Embryonic facial prominence (tissue), 1 donor: ENCODE measurements at regions not wholly inside any gene's neighbourhood (a gene's known extent, or its start where the extent isn't known, plus 50 kb on each side); places are given as distances from the start of the nearest gene placed in this dataset.

Experiments
- DNase-seq: peaks from one replicate; pipeline ENCODE4 v3.0.0-alpha.2; 2016; ENCODE audit errors: extremely low spot score

DNA sequence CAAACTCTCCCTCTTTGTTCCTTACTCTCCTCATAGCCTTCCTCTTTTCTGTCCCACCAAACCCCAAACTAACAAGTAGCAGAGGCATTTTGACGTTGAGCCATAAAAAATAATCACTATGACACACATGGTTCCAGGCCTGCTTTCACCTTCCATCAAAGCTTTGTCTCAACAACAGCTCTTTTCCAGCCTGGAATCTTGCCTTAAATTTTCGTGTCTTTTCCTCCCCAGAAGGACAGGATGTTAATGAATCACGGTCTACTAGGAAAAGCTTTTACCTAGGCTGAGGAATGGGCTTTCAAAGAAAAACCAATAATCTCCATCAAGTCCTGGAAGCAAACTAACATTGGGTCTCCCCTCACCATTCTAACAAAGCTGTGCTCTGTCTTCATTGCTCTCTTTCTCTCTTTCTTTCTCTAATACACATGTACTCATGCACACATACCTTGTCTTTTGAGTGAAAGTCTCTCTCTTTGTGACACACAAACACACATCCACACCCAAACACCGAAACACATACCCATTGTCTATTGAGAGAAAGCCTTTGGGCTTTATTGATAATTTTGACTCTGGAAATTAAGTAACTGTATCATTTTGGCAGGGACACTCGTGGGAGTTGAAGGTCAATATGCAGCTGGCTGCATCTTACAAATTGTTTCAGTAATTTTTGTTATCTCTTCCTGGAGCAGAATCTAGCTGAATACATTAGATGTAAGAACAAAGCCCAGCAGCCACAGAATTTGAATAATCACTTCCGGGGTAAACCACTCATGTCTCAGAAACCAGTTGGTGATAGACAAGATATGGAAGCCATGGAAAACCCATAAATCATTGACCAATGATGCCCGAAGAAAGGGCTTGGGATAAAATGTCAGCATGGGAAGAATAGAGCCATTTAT is 107.4 kb upstream of the SLC4A7 start:
- no peak for DNase-seq

DNA sequence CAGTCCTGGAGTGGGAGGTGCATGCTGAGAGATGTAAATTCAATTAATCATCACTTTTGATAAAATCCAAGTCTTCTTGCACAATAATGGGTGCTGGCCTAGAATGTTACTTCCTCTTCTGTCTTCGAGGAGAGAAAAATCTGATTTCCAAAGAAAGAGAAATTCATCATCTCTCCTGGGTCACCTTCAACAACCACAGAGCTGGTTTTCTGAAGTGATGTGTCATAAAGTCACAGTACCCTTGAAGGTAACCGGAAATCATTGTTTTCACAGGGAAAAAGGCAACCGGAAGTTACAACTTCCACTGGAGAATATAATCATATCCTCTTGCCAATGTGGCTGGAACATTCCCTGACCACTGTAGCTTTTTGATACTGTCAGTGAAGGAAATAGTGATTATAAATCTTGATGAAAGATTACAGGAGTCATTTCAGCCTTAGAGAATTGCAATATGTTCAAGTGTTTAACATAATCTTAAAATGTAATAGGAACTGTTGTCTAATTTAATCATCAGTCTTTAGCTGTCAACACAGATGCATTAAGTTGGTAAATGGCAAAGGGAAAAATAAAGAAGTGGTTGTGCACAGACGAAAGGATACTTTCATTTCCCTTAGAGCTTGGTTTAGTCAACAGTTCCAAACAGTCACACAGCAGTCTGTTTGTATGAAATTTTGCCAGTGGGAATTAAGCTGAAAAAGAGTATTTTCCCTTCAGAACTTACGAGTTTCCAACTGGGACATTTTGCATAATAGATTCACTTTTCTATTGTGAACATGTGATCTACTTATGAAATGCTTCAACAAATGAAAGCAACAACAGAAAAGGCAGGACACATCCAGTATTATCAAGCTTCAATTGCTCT is 106.5 kb upstream of the SLC4A7 start:
- DNase-seq = no peak

DNA sequence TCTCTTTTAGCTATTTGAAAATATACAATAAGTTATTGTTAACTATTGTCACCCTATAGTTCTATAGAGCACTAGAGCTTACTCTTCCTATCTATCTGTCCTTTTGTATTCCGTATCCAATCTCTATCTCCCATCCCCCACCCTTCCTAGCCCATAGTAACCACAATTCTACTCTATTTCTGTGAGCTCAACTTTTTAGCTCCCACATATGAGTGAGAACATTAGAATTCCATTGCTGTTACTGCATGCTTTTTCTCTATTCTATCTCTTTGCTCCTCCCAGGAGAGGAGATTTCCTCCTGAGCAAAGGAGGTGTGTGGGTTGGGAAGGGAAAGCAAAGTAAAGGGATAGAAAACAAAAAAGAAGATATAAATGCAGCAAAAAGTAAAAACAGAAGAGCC is 105.6 kb upstream of the SLC4A7 start:
- DNase-seq = no peak

DNA sequence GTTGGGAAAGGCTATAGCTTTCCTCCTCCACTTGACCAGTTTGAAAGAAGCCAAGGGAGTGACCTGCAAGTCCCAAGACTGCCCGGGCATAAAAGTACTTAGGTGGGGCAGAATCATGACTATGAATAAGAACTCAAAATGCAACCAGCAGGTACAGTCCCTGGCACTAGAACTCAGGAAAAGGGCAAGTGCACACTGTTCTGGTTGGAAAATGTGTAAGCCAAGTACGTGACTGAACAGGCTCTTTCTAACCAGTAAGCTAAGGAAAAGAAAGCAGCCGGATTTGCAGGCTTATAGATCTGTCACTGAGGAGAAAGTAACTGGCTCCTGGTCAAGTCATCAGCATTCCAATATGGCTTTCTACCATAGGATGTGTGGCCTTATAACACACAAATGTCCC is 101.2 kb upstream of the SLC4A7 start:
- DNase-seq = no peak

DNA sequence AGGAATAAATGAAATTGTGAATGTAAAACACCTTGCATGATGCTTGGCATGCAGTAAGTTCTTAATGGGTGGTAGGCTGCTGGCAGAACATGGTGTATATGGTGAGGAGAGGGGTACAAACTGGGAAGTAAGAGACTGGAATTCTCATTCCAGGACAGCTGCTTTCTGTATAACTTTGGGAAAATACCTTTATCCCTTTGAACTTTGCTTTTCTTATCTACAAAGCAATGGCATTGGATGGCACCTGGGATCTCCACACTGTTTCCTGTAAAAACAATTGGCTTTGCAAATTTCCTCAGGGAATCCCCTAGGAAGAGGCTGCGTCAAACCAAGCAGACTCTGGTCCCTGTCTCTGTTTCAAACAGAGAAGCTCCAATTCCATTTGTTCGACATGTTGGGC is 100.7 kb upstream of the SLC4A7 start:
- no peak for DNase-seq

DNA sequence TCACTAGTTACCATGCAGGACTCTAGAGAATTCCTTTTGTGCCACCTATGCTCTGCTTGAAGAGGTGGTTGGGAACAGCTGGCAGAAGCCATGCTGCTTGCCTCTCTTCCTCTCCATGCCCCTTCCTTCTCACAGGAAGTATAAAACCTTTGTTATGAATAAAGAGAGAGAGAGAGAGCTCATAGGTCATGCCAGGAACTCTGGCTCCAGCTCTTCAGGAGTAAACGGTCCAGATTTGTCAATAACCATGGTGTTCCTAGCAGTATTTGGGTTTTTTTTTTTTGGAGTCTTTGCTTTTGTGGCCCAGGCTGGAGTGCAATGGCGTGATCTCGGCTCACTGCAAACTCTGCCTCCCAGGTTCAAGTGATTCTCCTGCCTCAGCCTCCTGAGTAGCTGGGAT is 97.7 kb upstream of the SLC4A7 start:
- DNase-seq = no peak

DNA sequence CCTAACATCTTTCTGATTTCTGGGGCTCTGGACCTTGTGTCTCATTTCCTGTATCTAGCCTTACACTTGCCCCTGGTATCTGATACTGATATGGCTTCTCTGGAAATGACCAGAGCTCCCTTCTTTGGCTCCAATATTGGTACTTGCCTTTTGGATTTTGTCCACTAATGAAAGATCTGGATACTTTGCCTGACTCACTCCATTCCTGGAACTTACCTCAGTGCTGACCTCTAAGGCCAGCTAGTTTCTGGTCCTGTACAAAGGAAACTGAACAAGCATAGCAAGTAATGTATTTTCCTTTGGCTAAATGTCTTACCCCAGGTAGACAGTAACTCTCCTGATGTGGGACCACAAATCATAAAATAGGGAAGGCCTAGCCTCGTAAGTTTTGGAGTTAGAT is 93.8 kb upstream of the SLC4A7 start:
- DNase-seq = no peak

DNA sequence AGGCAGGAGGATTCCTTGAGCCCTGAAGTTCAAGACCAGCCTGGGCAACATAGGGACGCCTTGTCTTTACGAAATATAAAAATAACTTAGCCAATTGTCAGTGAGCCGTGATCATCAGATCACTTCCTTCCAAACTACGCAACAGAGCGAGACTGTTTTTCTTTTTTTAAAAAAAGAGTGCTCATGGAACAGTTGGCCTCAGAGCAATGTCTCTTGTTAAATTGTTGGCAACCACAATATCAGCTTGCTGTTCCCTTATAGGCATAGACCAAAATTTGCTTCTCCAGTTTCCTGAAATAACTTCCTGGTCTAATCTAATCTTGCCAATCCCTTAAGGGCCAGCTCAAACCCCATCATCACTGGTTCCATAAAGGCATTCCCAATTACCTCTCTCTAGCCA is 93.3 kb upstream of the SLC4A7 start:
- DNase-seq = peak; percentile 11

DNA sequence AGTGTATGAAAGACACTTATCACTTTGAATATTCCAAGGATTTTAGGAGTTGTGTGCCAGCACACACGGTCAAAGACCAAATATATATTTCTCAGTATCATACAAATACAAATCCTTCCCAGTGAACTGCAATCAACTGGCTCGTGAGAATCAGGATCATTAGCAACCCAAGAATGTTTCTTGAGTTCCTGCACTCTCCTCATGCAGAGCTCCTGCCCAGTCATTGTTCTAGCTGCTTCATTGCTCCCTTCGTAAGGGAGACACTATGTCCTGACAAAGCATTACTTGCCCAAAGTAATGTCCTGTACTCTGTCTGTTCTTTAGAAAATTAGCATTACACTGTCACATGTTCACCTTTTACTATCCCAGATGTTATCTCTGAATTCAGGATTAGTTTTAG is 92.0 kb upstream of the SLC4A7 start:
- no peak for DNase-seq

DNA sequence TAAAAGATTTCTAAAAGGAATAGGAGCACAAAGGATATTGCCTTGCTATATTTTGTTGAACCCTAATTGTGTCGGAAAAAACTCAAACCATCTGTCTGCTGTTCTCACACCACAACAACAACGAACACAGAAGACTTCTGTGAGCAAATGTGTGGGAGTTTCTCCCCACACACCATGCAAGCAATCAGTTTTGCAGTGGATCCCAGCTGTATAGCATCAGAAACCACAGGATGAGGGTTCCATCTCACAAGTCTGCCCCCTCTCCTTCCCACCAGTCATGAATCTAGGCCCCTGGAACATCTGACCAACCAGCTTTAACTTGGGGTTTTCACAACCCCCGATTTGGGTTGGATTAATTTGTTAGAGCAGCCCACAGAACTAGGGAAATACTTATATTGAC is 91.3 kb upstream of the SLC4A7 start:
- DNase-seq = no peak

DNA sequence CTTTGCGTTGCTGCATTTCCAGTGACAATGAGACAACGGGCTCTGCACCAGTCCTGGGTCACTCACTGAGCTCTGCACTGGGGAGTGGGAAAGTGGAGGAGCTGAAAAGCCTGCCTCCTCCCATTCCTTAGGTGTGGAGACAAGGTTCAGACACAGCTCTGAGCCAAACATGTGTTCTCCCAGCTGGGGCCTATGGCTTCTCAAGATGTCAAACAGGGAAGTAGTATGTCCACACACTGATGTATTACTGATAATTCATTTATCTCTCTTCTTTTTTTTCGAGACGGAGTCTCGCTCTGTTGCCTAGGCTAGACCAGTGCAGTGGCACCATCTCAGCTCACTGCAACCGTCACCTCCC is 90.2 kb upstream of the SLC4A7 start:
- DNase-seq = no peak

DNA sequence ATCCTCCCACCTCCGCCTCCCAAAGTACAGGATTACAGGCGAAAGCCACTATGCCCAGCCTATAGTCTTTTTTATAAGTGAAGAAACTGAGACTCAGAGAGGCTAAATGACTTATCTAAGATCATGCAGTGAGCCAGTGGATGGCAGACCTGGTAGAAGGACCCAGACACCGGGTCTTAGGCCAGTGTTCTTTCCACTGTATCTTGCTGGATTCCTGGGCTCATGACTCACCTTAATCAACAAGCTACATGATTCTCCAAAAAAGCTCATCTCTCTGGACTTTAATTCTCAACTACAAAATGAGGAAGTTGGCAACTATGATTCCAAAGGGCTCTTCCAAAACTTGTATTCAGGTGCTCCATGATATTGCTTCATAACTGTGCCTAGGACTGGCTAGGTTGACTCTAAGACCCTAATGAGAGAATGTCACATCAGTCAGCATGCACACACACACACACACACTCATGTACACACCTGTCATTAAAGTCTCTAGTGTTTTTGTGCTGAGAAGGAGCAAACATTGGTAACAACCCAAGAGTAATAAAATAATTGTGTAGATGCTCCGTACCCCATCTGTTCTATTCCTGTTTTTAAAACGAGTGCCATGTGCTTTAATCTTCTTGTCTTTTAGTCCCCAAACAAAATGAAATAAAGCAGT is 89.7 kb upstream of the SLC4A7 start:
- no peak for DNase-seq

DNA sequence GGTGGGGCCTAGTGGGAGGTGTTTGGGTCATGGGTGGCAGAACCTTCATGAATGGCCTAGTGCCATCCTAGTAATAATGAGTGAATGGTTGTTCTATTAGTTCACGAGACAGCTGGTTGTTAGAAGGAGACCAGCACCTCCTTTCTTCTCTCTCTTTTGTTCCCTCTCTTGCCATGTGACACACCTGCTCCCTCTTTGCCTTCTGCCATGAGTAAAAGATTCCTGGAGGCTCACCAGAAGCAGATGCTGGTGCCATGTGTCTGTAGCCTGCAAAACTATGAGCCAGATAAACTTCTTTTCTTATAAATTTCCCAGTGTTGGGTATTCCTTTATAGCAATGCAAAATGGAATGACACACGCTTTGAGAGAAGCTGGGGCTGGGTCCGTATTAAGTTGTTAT is 89.0 kb upstream of the SLC4A7 start:
- no peak for DNase-seq

DNA sequence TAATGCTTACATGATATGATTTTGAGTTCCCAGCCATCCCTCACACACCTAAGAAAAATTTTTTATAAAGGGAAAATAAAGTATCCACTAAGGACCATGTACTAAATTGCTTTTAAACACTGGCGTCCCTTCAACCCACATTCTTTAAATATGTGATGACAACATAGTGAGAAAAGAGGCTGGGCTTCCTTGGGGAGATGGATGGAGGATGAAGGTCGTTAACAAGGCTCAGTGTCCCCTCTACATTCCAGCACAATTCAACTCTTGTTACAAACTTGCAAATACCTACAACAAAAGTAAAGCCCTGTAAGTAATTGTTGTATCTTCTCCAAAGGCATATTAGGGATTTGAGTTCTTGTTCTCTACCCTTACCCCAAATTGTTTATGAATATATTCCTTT is 87.2 kb upstream of the SLC4A7 start:
- DNase-seq = no peak

DNA sequence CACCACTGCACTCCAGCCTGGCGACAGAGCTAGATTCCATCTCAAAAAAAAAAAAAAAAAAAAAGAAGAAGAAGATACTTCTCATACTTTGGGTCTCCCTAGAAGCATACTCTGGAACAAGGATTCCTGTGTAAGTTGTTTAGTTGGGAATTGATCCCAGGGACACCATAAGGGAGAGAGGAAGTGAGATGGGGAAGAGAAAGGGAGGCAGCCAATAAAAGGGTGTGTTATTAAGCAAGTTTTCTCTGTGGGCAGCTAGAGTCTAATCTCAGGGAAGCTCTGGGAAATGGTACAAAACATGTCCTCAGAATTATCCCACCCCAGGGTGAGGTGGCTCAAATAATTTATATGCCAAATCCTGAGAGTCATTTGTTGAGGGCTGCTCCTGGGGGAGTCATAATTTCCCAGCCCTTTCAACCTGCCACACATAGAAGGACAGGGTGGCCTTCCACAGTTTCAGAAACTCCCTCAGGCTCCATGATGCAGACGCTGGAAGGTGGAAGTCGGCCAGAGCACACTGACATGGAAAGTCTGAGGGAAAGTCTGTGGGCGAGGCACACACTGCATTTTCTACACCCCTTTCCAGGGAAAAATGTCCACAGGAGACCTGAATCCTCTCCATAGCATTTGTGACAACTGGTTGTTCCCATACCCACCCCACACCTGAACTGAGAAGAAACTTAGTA is 86.4 kb upstream of the SLC4A7 start:
- DNase-seq = no peak

DNA sequence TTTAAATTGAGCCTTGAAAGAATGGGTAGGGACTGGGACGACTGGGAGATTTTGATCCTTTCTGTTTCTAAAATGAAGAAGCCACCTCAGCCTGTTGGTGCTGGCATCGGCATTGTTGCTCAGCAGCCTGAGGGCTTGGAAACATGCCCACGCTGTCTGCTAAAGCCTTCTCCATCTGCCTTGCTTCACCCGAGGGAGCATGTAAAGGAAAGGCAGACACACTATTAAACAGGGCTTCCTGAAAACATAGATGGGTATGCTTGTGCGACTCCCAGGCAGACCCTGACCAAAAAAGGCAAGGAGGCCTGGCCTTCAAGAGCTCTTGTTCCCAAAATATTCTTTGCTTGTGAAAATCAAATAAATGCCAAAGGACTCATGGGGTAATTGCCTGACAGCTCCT is 84.2 kb upstream of the SLC4A7 start:
- DNase-seq = no peak

DNA sequence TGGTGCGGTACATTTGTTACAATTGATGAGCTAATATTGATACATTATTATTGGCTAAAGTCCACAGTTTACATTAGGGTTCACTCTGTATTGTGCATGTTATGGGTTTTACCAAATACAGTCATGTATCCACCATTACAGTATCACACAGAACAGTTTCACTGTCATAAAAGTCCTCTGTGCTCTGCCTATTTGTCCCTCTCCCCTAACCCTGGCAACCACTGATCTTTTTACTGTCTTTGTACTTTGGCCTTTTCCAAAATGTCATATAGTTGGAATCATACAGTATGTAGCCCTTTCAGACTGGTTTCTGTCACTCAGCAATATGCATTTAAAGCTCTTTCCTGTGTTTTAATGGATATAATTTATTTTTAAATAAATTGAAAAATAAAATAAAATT is 83.1 kb upstream of the SLC4A7 start:
- no peak for DNase-seq

DNA sequence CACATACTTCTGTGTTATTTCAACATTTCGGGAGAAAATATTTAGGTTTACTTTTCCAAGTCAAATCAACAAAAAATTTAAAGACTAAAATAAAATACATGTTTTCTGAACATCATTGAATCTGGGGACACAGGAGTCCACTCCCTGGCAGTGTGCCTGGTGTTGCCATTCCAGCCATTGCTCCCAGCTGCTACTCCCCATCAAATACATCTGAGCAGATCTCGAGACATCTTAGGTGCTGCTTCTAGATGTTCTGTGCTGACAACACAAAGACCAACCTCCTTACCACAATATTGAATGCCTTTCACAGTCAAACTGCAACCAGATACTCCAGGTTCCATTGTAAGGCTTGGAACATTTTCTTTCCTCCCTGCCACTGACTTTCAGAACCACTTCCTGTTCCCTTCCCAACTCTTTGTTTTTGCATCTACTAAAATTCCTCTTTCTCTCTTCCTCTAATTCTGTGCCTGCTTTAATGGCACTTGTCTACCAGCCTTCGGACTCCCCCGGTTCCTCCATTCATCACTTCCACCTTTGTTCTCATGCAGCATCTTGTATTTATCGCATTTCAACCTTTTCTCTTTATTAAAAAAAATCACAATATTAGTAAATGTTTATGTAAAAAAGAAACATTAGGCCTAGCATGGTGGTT is 81.1 kb upstream of the SLC4A7 start:
- DNase-seq = no peak

DNA sequence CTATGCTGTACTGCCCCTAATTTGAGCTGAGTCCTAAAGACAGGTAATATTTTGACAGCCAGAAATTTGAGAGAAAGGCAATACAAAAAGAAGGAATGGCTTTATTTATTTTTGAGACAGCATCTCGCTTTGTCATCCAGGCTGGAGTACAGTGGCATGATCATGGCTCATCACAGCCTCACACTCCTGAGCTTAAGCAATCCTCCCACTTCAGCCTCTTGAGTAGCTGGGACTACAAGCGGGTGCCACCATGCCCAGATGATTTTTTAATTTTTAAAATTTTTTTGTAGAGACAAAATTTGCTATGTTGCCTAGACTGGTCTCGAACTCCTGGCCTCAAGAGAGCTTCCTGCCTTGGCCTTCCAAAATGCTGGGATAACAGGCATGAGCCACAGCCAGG is 77.4 kb upstream of the SLC4A7 start:
- DNase-seq = no peak

DNA sequence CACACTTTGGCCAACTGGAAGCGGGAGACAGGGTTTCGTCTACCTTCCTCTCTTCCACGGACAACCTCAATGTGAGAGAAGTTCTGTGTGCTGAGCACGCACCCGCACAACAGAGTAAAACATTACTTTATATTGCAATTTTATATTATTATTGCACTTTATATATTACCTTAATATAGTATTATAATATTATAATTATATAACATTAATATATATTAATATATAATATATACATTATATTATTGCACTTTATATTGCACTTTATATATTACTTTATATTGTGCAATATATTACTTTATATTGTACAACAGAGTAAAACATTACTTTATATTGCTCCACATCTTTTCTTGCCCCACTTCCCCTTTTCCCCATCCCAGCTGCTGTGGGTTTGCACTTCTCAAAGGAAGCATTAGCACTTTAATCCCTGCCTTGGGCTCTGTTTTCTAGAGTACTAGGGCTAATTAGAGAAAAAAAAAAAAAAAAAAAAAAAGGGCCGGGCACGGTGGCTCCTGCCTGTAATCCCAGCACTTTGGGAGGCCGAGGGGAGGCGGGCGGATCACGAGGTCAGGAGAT is 76.4 kb upstream of the SLC4A7 start:
- no peak for DNase-seq

DNA sequence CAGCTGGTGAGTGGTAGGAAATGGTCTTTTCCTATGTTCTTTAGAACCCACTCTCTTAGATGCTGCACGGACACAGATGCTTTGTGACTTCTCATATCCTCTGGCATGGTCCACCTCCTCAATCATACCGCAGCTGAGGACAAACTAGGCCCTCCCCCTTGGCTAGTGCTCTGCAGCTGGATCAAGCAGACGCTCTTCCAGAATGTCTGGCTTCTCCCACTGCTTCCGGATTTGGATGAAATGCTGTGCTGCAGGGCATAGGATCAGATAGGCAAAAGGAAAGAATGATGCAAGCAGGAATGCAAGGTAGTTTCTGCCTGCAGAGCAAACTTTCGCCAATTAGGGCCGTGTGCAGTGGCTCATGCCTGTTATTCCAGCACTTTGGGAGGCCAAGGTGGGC is 75.7 kb upstream of the SLC4A7 start:
- DNase-seq = no peak
